ENCODE measurements at regions not wholly inside any gene's neighbourhood (a gene's known extent, or its start where the extent isn't known, plus 50 kb on each side); places are given as distances from the start of the nearest gene placed in this dataset.

GRCh38 chr13:71068041-71068440 is 799.0 kb downstream of the DACH1 start:
- TF ChIP-seq CTCF (IDR thresholded peaks at IDR 0.05) (no peak), EP300 (IDR thresholded peaks at IDR 0.05) (no peak)

Data from tibial nerve (tissue), 4 donors.